Brain microvascular endothelial cell (primary cell): ENCODE measurements at regions not wholly inside any gene's neighbourhood (a gene's known extent, or its start where the extent isn't known, plus 50 kb on each side); places are given as distances from the start of the nearest gene placed in this dataset.

Experiments
- DNase-seq: peaks from one replicate; pipeline ENCODE4 v3.0.0-alpha.2; 2020
- H3K27ac ChIP-seq: fragments of 250-450 bp; sonication (Bioruptor Pico); 2 replicates; pipeline ENCODE4 v1.5.1; 2020; ENCODE audit warnings: mild to moderate bottlenecking, moderate library complexity
- H3K27me3 ChIP-seq: fragments of 250-450 bp; sonication (Bioruptor Pico); replicated peaks from 2 replicates; pipeline ENCODE4 v1.5.1; 2020; ENCODE audit warnings: mild to moderate bottlenecking
- H3K36me3 ChIP-seq: fragments of 250-450 bp; sonication (Bioruptor Pico); replicated peaks from 2 replicates; pipeline ENCODE4 v1.5.1; 2020; ENCODE audit warnings: mild to moderate bottlenecking
- H3K4me3 ChIP-seq: 2 replicates; pipeline ENCODE4 v1.5.1; 2011; ENCODE audit warnings: low read depth, mild to moderate bottlenecking, control low read depth, low read length, moderate library complexity
- in situ Hi-C: cut with HindIII; loops from 2 replicates; pipeline ENCODE4 v1.10.0; 2017; ENCODE audit warnings: low sequenced_read_pairs, low pct_ligation_motif_present
- TF ChIP-seq, protein P1 (sequence below): IDR thresholded peaks from 2 replicates; pipeline ENCODE4 v1.5.1; 2011; ENCODE audit warnings: low read depth, mild to moderate bottlenecking, moderate library complexity, low read length, control low read depth, inconsistent platforms; ENCODE audit errors: missing control alignments

DNA sequence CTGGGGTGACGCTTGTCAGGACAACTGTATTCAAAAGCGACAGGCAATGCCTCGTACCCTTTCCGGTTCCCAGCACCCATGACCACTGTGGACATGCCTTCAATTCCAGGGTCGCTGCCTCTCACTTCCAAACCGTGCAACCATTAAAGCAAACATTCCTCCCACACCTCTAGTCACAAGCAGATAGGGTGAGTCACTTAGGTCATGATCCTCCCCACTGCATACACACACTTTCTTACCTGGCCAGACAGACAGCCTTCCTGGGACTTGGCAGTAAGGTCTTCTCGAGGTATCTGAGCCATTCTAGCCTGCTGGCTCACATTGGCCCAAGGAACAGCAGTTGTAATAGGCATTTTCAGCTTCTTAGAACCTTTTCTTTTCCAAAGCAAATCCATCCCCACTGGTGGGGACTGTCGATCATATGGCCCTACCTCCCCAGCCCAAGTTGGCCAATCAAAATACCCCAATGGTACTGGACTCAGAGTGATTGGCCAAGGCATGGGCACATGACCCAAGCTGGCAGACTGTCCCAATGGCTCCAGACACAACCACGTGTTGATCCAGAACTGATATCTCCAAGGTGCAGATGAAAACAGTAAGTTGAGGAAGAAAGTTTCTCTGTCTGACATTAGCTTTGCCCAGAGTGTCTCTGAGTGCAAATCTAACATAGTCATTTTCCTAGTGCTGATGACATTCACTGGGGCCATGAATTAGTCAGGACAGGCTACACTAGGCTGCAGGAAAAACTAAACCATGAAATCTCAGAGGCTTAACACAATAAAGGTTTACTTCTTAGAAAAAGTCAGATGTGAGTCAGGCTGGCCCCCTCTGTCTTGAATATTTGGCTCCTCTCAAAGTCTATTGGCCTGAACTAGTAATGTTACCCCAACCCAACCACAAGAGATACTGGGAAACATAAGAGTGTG lies 113.8 kb downstream of the RRAGC start:
- Histone ChIP-seq H3K27ac (no peak overlapping the region), H3K27me3 (no peaks in the 10 kb centered on the region), H3K4me3 (no peak overlapping the region), H3K36me3 (no peaks in the 10 kb centered on the region)
- in situ Hi-C loops = no loop called here
- DNase-seq = no peak
- TF ChIP-seq, protein P1, sequence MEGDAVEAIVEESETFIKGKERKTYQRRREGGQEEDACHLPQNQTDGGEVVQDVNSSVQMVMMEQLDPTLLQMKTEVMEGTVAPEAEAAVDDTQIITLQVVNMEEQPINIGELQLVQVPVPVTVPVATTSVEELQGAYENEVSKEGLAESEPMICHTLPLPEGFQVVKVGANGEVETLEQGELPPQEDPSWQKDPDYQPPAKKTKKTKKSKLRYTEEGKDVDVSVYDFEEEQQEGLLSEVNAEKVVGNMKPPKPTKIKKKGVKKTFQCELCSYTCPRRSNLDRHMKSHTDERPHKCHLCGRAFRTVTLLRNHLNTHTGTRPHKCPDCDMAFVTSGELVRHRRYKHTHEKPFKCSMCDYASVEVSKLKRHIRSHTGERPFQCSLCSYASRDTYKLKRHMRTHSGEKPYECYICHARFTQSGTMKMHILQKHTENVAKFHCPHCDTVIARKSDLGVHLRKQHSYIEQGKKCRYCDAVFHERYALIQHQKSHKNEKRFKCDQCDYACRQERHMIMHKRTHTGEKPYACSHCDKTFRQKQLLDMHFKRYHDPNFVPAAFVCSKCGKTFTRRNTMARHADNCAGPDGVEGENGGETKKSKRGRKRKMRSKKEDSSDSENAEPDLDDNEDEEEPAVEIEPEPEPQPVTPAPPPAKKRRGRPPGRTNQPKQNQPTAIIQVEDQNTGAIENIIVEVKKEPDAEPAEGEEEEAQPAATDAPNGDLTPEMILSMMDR = no peak

DNA sequence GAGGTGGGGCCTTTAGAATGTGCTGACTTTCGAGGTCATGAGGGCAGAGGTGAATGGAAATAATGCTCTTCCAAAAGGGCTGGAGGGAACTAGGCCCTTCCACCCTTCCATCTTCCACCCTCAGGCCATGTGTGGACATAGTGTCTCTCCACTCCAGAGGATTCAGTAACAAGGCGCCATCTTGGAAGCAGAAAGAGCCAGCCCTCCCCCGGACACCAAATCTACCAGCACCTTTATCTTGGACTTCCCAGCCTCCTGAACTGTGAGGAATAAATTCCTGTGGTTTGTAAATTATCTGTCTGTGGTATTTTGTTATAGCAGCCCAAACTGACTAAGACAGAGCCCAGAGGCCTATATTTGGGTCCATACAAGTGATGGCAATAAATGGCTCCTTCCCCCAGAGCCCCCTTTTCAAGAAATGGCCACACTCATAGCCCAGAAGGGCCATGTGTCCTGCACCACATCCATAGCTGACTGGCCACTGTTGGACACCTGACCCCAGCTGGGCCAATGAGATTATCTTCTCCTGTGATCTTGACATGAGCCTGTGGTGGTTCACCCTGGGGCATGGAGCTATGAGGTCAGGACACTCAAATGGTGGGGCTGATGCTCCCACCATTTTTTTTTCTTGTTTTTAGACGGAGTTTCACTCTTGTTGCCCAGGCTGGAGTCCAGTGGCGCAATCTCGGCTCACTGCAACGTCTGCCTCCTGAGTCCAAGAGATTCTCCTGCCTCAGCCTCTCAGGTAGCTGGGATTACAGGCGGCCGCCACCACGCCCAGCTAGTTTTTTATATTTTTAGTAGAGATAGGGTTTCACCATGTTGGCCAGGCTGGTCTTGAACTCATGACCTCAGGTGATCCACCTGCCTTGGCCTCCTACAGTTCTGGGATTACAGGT lies 114.9 kb downstream of the RRAGC start:
- H3K4me3 ChIP-seq = no peak overlapping the region
- in situ Hi-C loops = no loop called here
- H3K36me3 ChIP-seq = no peaks in the 10 kb centered on the region
- no peak for DNase-seq
- H3K27ac ChIP-seq = no peak overlapping the region
- TF ChIP-seq, protein P1 = no peak
- H3K27me3 ChIP-seq = no peaks in the 10 kb centered on the region

DNA sequence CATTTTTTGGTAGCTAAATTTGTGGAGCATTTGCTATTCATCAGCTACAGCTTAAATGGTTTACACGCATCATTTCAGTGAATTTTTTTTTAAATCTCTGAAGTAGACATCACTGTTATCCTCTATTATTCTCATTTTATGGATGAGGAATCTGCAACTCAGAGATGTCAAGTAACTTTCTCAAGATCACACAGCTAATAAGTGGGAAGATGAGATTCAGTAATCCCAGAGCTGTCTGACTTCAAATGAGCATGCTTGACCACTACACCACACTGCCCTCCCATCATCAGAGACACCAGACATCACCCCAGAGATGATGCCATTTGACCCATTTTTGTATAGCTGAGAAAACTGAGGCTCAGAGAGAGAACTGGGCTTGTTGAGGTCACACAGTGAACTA lies 116.4 kb downstream of the RRAGC start:
- Histone ChIP-seq H3K36me3 (no peaks in the 10 kb centered on the region), H3K27ac (no peak overlapping the region), H3K27me3 (no peaks in the 10 kb centered on the region), H3K4me3 (no peak overlapping the region)
- in situ Hi-C loops = no loop called here
- no peak for DNase-seq
- TF ChIP-seq, protein P1 = no peak

DNA sequence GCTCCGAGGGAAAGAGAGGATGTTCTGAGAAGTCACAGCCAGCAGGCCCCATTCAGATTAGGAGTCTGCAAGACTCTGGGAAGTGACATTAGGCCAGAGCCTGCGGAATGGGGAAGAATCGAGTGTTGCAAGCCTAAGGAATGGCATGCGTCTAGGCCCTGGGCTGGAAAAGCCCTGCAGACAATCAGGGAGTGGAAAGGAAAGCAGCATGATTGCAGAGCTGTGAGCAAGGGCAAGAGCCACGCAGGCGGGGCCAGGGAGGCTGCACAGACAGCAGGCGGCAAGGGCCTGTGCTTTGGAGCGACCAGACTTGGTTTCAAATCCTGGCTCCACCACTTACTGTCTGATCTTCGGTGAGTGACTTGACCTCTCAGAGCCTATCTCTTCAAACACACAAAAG lies 118.2 kb downstream of the RRAGC start:
- no peak overlapping the region for H3K27ac ChIP-seq
- no peaks in the 10 kb centered on the region for H3K36me3 ChIP-seq
- in situ Hi-C loops = no loop called here
- TF ChIP-seq, protein P1 = no peak
- no peak overlapping the region for H3K4me3 ChIP-seq
- no peaks in the 10 kb centered on the region for H3K27me3 ChIP-seq
- DNase-seq = peak; percentile 12

DNA sequence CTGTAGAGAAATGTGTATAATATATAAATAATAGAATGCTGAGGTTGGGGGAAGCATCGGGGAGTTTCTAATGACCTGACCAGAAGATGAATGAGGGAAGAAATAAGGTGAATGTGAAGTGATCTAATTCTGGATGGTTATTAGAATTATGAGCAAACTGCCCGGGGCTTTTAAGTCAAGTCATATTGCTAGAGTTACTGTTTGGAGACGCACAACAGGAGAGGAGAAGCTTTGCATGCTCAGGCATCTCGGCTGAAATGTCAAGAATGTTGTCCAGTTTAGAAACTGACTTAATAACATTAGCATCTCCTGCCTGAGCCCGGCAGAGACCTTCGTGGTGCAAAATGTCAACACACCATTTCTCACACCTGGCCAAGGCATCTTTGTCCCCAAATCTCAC lies 119.1 kb downstream of the RRAGC start:
- Histone ChIP-seq H3K4me3 (no peak overlapping the region), H3K27me3 (no peaks in the 10 kb centered on the region), H3K27ac (no peak overlapping the region), H3K36me3 (no peaks in the 10 kb centered on the region)
- peak; percentile 18 for DNase-seq
- TF ChIP-seq, protein P1 = no peak
- in situ Hi-C loops = no loop called here
